ENCODE measurements at regions not wholly inside any gene's neighbourhood (a gene's known extent, or its start where the extent isn't known, plus 50 kb on each side); places are given as distances from the start of the nearest gene placed in this dataset.

DNA sequence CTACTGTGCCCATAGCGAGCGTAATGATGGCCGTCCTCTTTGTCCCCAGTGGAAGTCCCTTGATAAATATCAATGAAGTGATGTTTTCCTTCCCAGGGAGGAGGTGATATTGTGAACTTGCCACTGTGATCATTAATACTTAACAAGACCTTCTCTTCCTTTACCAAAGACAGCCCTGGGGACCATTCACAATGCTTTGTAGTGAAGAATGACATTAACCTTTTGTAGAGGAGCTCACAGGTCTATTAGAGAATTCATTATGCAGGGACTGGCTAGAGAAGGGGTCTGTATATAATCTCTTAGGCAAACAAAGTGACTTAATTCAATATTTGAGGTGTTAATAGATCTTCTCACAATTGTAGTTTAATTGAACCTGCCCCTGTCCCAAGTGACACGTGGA lies 452.9 kb upstream of the DMAC1 start:
- TF ChIP-seq, protein P1, sequence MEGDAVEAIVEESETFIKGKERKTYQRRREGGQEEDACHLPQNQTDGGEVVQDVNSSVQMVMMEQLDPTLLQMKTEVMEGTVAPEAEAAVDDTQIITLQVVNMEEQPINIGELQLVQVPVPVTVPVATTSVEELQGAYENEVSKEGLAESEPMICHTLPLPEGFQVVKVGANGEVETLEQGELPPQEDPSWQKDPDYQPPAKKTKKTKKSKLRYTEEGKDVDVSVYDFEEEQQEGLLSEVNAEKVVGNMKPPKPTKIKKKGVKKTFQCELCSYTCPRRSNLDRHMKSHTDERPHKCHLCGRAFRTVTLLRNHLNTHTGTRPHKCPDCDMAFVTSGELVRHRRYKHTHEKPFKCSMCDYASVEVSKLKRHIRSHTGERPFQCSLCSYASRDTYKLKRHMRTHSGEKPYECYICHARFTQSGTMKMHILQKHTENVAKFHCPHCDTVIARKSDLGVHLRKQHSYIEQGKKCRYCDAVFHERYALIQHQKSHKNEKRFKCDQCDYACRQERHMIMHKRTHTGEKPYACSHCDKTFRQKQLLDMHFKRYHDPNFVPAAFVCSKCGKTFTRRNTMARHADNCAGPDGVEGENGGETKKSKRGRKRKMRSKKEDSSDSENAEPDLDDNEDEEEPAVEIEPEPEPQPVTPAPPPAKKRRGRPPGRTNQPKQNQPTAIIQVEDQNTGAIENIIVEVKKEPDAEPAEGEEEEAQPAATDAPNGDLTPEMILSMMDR (IDR thresholded peaks at IDR 0.05; ENCODE audit: insufficient read depth, low read length, poor library complexity, severe bottlenecking): no peak
- TF ChIP-seq EZH2phosphoT487 (conservative IDR thresholded peaks at IDR 0.05; ENCODE audit: low read length): no peak
